HG03039 (cell line): ENCODE measurements at regions not wholly inside any gene's neighbourhood (a gene's known extent, or its start where the extent isn't known, plus 50 kb on each side); places are given as distances from the start of the nearest gene placed in this dataset.
A peak's percentile ranks its signal among the peaks of the same experiment; 100 is the strongest.
"Not testable (repeated sequence)": the region's sequence is repeated elsewhere in the genome, so short reads cannot be mapped to it uniquely, and the experiment has no call there.

Experiments used
- ATAC-seq: cut with Tn5 transposase; IDR thresholded peaks from one replicate; pipeline ENCODE4 v1.9.1; 2021; ENCODE audit warnings: mild to moderate bottlenecking, moderate library complexity; ENCODE audit not compliant: unreplicated experiment

DNA sequence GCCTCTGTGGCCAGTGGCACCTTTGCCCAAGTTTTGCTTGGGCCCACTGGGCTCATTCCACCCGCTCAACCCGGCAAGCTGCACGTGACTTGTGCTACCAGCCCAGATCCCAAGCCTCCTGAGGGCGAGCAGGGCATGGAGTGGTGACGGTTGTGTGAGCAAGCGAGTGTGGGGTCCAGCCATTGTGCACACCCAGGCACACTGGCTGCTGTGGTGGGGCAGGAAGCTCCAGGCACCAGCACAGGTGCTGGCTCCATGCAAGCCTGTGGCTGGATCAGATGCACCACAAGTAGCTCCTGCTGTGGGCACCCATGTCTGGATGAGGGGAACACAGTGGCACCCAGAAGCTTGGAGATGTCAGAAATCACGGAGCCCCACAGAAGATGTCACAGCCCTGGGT lies 557.0 kb upstream of the GNPDA2 start:
- ATAC-seq, result no peak

GRCh38 chr4:45280121-45280520 lies 553.8 kb upstream of the GNPDA2 start:
- ATAC-seq, result no peak

DNA sequence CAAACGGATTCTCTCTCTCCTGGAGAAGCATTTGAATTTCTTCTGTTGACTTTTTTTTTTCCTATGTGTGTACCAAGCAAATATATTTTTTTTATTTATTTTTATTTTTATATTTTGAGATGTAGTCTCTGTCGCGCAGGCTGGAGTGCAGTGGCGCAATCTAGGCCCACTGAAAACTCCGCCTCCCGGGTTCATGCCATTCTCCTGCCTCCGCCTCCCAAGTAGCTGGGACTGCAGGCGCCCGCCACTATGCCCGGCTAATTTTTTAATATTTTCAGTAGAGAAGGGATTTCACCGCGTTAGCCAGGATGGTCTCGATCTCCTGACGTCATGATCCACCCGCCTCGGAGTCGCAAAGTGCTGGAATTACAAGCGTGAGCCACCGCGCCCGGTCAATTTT lies 549.5 kb upstream of the GNPDA2 start:
- no peak for ATAC-seq

- not testable (repeated sequence) for ATAC-seq
These were observed 521.8 kb upstream of the GNPDA2 start for GRCh38 chr4:45248106-45248505.

DNA sequence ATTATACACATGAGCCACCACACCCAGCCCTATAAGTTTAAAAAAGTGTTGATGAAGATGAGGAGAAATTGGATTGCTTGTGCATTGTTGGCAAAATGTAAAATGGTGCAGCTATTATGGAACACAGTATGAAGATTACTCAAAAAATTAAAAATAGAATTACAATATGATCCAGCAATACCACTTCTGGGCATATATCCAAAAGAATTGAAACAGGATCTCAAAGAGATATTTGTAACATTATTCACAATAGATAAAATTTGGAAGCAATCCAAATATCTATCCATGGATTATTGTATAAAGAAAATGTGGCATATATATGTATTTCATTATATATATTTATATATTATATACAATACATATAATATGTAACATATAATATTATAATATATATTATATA lies 515.6 kb upstream of the GNPDA2 start:
- no peak for ATAC-seq

- no peak for ATAC-seq
These were observed 502.9 kb upstream of the GNPDA2 start for GRCh38 chr4:45229206-45229605.

DNA sequence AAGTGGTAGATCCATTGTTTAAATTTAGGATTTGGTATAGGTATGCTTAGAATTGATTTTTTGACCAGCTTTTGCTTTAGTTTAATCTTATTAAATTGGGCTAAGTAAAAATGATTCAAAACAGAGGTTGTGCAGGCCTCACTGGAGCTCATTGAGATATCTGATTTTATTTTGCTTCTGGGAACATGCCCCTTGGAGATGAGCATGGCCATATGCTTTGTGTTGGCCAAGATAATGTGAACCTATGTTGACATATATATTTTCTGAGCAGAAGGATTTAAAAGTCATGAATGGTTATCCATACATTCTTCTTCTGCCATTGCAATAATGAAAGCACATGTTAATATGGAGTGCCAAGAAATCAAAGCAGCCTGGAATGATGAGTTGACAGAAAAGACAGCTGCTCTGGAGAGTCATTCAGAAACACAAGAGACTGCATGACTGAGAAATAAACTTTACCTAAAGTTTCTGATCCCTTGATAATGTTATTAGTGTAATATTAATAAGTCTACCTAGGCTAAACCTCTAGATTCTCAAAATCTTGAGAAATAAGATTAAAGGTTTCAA lies 489.7 kb upstream of the GNPDA2 start:
- ATAC-seq, result no peak

DNA sequence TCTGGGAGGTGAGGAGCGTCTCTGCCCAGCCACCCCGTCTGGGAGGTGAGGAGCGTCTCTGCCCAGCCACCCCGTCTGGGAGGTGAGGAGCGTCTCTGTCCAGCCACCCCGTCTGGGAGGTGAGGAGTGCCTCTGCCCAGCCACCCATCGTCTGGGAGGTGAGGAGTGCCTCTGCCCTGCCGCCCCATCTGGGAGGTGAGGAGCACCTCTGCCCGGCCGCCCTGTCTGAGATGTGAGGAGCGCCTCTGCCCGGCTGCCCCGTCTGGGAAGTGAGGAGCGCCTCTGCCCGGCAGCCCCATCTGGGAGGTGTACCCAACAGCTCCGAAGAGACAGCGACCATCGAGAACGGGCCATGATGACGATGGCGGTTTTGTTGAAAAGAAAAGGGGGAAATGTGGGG lies 482.1 kb upstream of the GNPDA2 start:
- not testable (repeated sequence) for ATAC-seq

DNA sequence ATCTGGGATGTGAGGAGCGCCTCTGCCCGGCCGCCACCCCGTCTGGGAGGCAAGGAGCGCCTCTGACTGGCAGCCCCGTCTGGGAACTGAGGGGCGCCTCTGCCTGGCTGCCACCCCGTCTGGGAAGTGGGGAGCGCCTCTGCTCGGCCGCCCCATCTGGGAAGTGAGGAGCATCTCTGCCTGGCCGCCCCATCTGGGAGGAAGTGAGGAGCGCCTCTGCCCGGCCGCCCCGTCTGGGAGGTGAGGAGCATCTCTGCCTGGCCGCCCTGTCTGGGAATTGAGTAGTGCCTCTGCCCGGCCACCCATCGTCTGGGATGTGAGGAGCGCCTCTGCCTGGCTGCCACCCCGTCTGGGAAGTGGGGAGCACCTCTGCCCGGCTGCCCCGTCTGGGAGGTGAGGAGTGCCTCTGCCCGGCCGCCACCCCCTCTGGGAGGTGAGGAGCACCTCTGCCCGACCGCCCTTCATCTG lies 481.5 kb upstream of the GNPDA2 start:
- ATAC-seq, result not testable (repeated sequence)

GRCh38 chr4:45207241-45207863 lies 481.0 kb upstream of the GNPDA2 start:
- not testable (repeated sequence) for ATAC-seq

- no peak for ATAC-seq
These were observed 473.4 kb upstream of the GNPDA2 start for GRCh38 chr4:45199736-45200135.

DNA sequence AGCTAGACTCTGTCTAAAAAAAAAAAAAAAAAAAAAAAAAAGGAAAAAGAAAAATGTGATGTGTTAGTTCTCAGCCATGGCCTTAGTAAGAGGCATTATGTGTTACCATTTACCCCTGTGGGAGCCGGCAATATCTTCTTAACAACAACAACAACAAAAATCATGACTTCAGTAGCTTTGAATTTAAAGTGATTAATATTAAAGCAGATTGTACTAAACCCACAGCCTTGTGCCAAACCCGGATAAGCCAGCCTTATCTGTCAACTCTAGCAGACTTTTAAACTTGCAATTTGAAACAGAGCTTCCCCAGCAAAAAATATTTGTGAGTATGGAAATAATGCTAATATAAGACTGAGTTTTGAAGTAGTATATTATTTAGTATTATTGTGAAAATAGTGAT lies 462.1 kb upstream of the GNPDA2 start:
- ATAC-seq, result no peak

DNA sequence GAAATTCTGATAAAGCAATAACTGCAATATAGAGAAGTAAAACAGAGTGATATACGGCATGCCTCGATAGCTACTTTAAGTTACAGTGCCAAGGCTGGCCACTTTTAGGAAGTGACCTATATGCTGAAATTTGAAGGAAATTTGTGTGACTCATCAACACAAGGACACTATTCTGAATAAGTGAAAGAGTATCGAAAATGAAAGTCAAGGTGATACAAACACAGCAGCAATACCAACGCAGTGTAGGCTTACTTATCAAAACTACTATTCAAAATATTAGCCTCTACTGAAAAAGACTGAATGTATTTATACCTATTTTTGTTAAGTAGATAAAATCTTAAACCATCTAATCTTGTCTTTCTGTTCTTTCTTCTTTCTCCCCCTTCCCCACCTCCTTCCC lies 459.9 kb upstream of the GNPDA2 start:
- no peak for ATAC-seq

DNA sequence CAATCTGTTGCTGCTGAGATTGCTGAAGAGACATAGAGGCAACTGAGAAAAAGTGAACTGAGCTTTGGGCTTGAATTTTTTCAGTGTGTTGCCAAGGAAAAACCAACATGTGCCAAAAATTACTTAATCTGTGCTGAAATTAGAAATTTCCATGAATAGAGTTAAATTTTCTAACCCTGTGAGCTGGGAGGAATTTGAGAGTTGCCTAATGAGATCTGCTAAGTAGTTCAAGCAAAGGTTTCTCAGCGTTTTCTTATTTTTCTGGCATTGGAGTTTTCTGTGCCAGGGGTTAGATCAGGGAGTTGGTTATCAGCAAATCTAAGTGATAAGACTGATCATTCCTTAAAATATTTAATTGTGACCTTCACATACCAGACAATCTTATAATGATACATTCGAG lies 457.5 kb upstream of the GNPDA2 start:
- ATAC-seq, result no peak

DNA sequence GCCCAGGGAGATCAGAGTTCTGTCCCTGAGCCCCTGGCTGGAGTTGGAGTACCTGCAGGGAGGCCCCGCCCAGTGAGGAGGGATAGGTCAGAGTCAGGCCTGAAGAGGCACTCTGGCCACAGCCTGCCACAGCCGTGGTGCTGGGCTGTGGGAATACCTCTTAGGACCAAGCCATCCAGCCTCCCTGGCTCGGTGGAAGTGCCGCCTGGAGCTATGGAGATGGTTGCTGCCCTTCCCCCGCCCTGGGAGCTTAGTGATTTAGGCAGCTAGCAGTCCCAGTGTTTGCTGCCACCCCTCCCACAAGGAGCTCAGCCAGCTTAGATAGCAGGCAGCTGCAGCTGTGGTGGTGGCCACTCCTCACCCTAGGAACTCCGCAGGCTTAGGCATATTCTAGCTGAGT lies 446.3 kb upstream of the GNPDA2 start:
- no peak for ATAC-seq

GRCh38 chr4:45160951-45161350 lies 434.6 kb upstream of the GNPDA2 start:
- no peak for ATAC-seq

DNA sequence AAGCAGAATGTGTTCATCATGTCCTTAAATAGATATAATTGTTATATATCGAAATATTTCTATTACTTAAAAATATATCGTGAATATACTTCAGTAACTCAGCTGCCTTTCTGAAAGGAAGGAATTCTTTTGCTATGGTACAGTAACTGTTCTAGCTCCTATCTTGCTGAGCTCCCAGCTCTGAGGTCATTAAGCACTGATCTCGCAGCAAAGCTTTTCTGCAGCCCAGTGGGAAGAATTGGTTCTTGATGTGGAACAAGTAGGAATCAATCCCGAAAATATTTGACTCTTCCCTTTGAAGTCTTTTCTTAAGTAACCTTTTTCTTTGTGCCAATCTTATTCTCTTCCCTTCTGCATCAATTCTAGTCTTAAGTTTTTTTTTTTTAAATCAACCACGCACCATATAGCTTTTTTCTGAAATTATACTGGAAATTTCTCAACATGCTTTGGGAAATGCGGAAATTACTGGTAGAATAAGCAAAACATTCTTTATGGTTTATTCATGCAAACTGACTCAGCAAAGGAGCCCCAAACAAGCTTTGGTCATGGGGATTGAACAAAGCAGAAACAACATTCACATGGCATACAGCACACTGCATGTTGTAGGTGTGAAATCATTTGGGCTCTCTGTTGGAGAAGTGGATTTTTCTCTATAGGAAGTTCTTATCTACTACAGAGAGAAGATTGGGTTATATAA lies 428.9 kb upstream of the GNPDA2 start:
- ATAC-seq, result no peak

- ATAC-seq, result no peak
These were observed 421.5 kb upstream of the GNPDA2 start for GRCh38 chr4:45147866-45148265.

GRCh38 chr4:45131020-45131419 lies 404.7 kb upstream of the GNPDA2 start:
- ATAC-seq, result no peak

DNA sequence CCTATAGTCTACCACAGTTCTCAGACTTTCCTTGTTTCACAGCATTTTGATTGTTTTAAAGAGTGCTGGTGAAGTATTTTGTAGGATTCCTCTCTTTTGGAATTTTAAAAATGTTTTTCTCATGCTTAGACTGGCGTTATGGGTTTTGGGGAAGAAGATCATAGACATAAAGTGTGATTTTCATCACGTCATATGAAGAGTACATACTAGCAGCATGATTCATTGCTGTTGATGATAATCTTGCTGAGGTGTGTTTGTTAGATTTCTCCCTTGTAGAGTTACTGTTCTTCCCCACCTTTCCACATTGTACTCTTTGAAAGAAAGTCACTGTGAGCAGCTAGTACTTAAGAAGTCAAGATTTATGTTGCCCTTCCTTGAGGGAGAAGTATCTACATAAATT lies 396.1 kb upstream of the GNPDA2 start:
- no peak for ATAC-seq

- ATAC-seq, result no peak
These were observed 395.1 kb upstream of the GNPDA2 start for GRCh38 chr4:45121426-45121975.

GRCh38 chr4:45120163-45120562 lies 393.8 kb upstream of the GNPDA2 start:
- peak; percentile 91 for ATAC-seq
